ENCODE measurements at regions not wholly inside any gene's neighbourhood (a gene's known extent, or its start where the extent isn't known, plus 50 kb on each side); places are given as distances from the start of the nearest gene placed in this dataset.
"Not testable (repeated sequence)": the region's sequence is repeated elsewhere in the genome, so short reads cannot be mapped to it uniquely, and the experiment has no call there.

DNA sequence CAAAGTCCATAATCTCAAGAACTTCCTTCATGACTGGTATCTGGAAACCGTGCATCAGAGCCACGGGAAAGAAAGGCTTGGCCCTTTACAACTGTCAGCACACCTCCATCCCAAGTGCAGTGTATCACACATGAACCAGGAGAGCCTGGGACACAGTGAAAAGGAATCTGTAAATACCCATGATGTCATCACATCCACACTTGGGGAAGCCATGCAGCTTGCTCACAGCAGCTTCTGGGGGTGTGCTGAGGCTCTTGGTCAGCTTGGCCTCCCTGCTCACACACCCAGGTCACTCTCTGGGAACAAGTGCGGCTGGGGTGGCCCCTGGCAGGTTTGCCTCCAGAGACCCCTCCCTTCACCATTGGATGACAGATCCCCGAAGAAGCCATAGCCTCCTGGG lies 51.6 kb upstream of the ASAH2B start:
- peak; percentile 6 for DNase-seq (ENCODE audit: low read depth)

DNA sequence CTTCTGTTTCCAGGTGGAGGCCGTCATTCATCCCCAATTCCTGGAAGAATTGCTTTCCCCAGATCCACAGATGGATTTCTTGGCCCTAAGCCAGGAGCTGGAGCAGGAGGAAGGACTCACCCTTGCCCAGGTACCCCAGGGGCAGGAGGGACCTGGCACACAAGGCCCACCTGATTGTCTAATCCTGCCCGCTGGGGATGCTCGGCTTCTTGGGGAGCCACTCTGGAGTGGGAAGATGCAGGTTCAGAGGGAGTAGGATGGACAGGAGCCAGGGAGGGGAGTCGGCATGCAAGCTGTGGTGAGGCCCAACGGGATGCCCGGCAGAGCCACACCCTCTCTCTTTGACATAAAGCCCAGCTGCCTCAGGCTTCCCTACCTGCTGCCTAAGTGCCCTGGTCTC lies 55.4 kb upstream of the ASAH2B start:
- not testable (repeated sequence) for DNase-seq (ENCODE audit: low read depth)

DNA sequence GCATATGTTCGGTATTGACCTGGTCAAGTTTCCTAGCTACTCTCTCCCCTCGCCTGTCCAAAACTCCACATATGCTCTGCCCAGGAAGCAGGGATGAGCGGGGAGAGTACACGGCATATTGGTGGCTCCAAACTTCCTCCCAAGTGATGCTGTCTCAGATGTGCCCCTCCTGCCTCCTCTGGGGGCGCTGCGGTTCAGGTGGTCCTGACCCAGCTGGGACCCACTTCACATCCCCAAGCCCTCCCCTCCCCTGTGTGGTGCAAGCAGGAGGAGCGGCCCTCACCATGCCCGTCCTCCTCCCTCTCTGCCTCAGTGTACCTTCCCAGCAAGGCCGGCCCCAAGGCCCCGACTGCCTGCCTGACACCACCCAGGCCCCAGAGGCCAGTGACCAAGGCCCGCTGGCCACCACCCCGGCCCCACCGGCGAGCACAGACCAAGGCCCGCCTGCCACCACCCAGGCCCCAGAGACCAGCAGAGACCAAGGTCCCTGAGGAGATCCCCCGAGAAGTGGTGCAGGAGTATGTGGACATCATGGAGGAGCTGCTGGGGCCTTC lies 56.5 kb upstream of the ASAH2B start:
- DNase-seq (ENCODE audit: low read depth), result not testable (repeated sequence)

DNA sequence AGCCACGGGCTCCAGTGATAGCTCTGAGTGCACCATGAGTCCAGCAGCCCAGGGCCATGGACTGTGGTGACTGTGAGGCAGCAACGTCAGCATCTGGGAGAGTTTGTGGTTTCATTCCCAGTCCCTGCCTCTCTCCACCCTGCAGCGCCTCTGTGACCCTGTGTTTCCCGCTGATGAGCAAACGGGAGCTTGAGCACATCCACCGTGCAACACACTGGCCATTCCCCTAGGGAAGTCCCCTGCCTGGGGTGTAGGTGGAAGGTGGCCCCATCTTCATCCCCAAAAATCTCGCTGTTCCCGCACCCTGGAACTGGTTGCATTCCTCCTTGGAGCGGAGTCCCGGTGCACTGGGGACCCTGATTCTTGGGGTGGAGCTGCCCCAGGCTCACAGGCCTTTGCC lies 56.9 kb upstream of the SGMS1 start:
- not testable (repeated sequence) for DNase-seq (ENCODE audit: low read depth)

DNA sequence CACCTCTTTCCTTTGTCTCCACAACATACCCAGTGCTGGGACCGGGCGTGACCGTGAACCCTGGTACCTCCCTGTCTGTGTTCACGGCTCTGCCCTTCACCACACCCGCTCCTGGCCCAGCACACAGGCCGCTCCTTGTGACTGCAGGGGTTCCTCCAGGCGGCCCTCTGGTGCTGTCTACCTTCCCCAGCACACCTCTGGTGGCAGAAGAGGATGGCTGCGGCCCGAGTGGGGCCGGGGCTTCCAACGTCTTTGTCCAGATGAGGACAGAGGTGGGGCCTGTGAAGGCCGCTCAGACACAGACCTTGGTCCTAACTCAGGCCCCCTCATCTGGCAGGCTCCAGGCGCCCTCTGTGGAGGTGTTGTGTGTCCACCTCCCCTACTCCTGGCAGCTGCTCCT lies 55.4 kb upstream of the SGMS1 start:
- DNase-seq (ENCODE audit: low read depth), result no peak

DNA sequence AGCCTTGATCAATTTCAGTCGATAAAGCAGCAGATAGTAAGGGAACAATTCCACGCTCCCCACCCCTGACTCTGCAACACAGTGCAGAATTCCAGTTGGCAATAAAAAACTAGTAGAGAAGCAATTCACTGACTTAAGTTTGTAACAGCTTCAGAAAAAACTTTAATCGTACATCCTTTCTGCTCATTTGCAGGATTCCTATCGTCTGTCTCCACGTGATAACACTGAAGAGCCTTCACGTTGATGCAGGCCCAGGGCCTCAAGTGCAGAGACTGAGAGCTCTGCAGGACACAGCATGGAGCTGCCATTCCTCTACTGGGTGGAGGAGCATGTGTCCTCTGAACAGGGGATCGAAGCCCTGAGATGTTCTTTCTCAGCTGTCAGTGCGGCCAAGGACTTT lies 51.8 kb upstream of the SGMS1 start:
- not testable (repeated sequence) for DNase-seq (ENCODE audit: low read depth)

DNA sequence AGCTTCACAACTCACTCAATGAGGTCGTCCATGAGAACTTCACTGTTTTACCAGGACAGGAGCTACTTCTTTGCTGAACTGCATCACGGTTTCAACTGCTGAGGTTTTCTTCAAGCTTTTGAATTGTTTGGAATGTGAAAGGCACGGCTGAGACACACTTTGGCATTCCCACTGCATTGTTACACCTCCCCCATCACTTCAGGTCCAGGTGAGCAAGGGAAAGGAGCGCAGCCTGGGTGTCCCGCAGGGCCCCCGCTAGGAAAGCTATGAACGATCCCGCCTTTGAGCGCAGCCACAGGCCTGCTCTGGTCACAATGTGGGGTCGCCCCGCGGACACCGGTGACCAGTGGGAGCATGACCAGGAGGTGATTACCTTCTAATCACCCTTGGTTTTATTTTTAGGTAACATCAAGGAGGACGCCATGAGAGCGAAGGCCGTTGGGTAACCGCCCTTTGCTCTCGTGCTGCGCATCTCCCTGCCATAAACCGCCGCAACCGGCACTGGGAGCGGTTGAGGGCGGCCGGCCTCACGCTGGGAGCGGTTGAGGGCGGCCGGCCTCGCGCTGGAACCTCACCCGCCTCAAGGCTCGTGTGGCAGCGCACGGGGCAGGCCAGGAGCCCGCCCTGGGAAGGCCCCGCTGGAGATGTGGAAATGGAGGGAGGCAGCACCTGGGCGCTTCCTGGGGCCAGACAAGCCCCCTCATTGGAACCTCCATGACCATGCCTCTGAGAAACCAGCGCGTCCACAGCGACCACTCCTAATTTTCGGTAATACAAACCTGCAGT lies 50.9 kb upstream of the SGMS1 start:
- DNase-seq (ENCODE audit: low read depth), result no peak

Measured in ELR (cell line).